ENCODE measurements at regions not wholly inside any gene's neighbourhood (a gene's known extent, or its start where the extent isn't known, plus 50 kb on each side); places are given as distances from the start of the nearest gene placed in this dataset.

- H3K36me3 ChIP-seq (ENCODE audit: insufficient read depth, low read length), result no peaks in the 10 kb centered on the region
- no peak overlapping the region for H2AFZ ChIP-seq (ENCODE audit: low read length)
- TF ChIP-seq EZH2 (IDR thresholded peaks at IDR 0.05; ENCODE audit: borderline replicate concordance, low read length) (no peak), CTCF (IDR thresholded peaks at IDR 0.05; ENCODE audit: low read length) (no peak)
- H3K9ac ChIP-seq (ENCODE audit: low read length), result no peak overlapping the region
- H3K4me2 ChIP-seq (ENCODE audit: low read length), result no peak overlapping the region
- no peaks in the 10 kb centered on the region for H3K4me1 ChIP-seq (ENCODE audit: insufficient read depth, low read length, severe bottlenecking)
- no peaks in the 10 kb centered on the region for H3K9me3 ChIP-seq (ENCODE audit: low read length)
- no peaks in the 10 kb centered on the region for H3K79me2 ChIP-seq (ENCODE audit: insufficient read depth, low read length)
- H3K9me2 ChIP-seq (ENCODE audit: low read depth, low read length), result no peaks in the 10 kb centered on the region
- no peak overlapping the region for H3K27ac ChIP-seq (ENCODE audit: low read depth, low read length, poor library complexity, severe bottlenecking)
- no peaks in the 10 kb centered on the region for H3K27me3 ChIP-seq (ENCODE audit: insufficient read depth, low read length)
- no peak overlapping the region for H3K4me3 ChIP-seq (ENCODE audit: low read depth, low read length, poor library complexity, severe bottlenecking)
- H3F3A ChIP-seq (ENCODE audit: insufficient read depth, low read length), result no peaks in the 10 kb centered on the region
- no peaks in the 10 kb centered on the region for H4K20me1 ChIP-seq (ENCODE audit: insufficient read depth, low read length)
Measured at GRCh38 chrX:6910218-6910617, 237.3 kb upstream of the STS start.

GRCh38 chrX:6909396-6909795 lies 238.1 kb upstream of the STS start:
- Histone ChIP-seq H3K27ac (ENCODE audit: low read depth, low read length, poor library complexity, severe bottlenecking) (no peak overlapping the region), H3K9me2 (ENCODE audit: low read depth, low read length) (no peaks in the 10 kb centered on the region), H3F3A (ENCODE audit: insufficient read depth, low read length) (no peaks in the 10 kb centered on the region), H3K4me3 (ENCODE audit: low read depth, low read length, poor library complexity, severe bottlenecking) (no peak overlapping the region), H3K4me2 (ENCODE audit: low read length) (no peak overlapping the region), H3K36me3 (ENCODE audit: insufficient read depth, low read length) (no peaks in the 10 kb centered on the region), H3K9ac (ENCODE audit: low read length) (no peak overlapping the region), H3K4me1 (ENCODE audit: insufficient read depth, low read length, severe bottlenecking) (no peaks in the 10 kb centered on the region), H3K79me2 (ENCODE audit: insufficient read depth, low read length) (no peaks in the 10 kb centered on the region), H3K27me3 (ENCODE audit: insufficient read depth, low read length) (no peaks in the 10 kb centered on the region), H3K9me3 (ENCODE audit: low read length) (no peaks in the 10 kb centered on the region), H2AFZ (ENCODE audit: low read length) (no peak overlapping the region), H4K20me1 (ENCODE audit: insufficient read depth, low read length) (no peaks in the 10 kb centered on the region)
- no peak for TF ChIP-seq CTCF (IDR thresholded peaks at IDR 0.05; ENCODE audit: low read length)
- no peak for TF ChIP-seq EZH2 (IDR thresholded peaks at IDR 0.05; ENCODE audit: borderline replicate concordance, low read length)

GRCh38 chrX:6906608-6907007 lies 240.9 kb upstream of the STS start:
- Histone ChIP-seq H4K20me1 (ENCODE audit: insufficient read depth, low read length) (no peaks in the 10 kb centered on the region), H3K27me3 (ENCODE audit: insufficient read depth, low read length) (no peaks in the 10 kb centered on the region), H3K4me3 (ENCODE audit: low read depth, low read length, poor library complexity, severe bottlenecking) (no peak overlapping the region), H3K27ac (ENCODE audit: low read depth, low read length, poor library complexity, severe bottlenecking) (no peak overlapping the region), H3K9me3 (ENCODE audit: low read length) (no peaks in the 10 kb centered on the region), H3K9ac (ENCODE audit: low read length) (no peak overlapping the region), H3K4me1 (ENCODE audit: insufficient read depth, low read length, severe bottlenecking) (no peaks in the 10 kb centered on the region), H3K4me2 (ENCODE audit: low read length) (no peak overlapping the region), H3F3A (ENCODE audit: insufficient read depth, low read length) (no peaks in the 10 kb centered on the region), H2AFZ (ENCODE audit: low read length) (no peak overlapping the region), H3K9me2 (ENCODE audit: low read depth, low read length) (no peaks in the 10 kb centered on the region), H3K36me3 (ENCODE audit: insufficient read depth, low read length) (no peaks in the 10 kb centered on the region), H3K79me2 (ENCODE audit: insufficient read depth, low read length) (no peaks in the 10 kb centered on the region)
- TF ChIP-seq EZH2 (IDR thresholded peaks at IDR 0.05; ENCODE audit: borderline replicate concordance, low read length), result no peak
- no peak for TF ChIP-seq CTCF (IDR thresholded peaks at IDR 0.05; ENCODE audit: low read length)

All from OCI-LY1 (cell line).